ENCODE measurements at regions not wholly inside any gene's neighbourhood (a gene's known extent, or its start where the extent isn't known, plus 50 kb on each side); places are given as distances from the start of the nearest gene placed in this dataset.

DNA sequence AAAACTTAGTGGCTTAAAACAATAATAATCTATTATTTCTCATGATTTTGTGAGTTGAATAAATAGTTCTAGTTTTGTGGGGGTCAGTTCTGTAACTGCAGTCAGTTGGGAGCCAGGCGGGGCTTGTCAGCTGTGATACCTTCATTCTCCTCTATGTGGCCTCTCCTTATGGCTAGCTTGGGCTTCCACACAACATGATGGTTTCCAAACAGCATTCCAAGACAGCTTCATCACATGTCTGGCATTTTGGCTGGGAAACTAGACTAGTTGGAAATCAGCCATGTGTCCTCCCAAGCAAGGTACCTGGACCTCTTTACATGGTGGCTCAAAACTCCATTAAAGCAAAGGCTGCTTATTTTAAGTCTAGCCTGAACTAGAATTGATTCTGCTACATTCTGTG is 61.4 kb upstream of the RANBP3L start:
- TF ChIP-seq, protein P1, sequence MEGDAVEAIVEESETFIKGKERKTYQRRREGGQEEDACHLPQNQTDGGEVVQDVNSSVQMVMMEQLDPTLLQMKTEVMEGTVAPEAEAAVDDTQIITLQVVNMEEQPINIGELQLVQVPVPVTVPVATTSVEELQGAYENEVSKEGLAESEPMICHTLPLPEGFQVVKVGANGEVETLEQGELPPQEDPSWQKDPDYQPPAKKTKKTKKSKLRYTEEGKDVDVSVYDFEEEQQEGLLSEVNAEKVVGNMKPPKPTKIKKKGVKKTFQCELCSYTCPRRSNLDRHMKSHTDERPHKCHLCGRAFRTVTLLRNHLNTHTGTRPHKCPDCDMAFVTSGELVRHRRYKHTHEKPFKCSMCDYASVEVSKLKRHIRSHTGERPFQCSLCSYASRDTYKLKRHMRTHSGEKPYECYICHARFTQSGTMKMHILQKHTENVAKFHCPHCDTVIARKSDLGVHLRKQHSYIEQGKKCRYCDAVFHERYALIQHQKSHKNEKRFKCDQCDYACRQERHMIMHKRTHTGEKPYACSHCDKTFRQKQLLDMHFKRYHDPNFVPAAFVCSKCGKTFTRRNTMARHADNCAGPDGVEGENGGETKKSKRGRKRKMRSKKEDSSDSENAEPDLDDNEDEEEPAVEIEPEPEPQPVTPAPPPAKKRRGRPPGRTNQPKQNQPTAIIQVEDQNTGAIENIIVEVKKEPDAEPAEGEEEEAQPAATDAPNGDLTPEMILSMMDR (IDR thresholded peaks at IDR 0.05 in 4 of 5, conservative IDR thresholded peaks at IDR 0.05 in 1 of 5), result no peak
- no peak for TF ChIP-seq POLR2A (IDR thresholded peaks at IDR 0.05)
- ATAC-seq (no peak), DNase-seq (no peak)
- in situ Hi-C loops (cut with MboI; ENCODE audit: low sequenced_read_pairs in 4 of 4), result no loop called here
- intact Hi-C loops (cut with DNase I; ENCODE audit: low total_unique reads), result no loop called here
- H3K27ac ChIP-seq, result no peak overlapping the region
- H3K4me3 ChIP-seq, result no peak overlapping the region
- no peaks in the 10 kb centered on the region for H3K36me3 ChIP-seq
- H3K4me1 ChIP-seq, result no peaks in the 10 kb centered on the region
- H3K9me3 ChIP-seq, result no peaks in the 10 kb centered on the region
- H3K27me3 ChIP-seq, result no peaks in the 10 kb centered on the region

DNA sequence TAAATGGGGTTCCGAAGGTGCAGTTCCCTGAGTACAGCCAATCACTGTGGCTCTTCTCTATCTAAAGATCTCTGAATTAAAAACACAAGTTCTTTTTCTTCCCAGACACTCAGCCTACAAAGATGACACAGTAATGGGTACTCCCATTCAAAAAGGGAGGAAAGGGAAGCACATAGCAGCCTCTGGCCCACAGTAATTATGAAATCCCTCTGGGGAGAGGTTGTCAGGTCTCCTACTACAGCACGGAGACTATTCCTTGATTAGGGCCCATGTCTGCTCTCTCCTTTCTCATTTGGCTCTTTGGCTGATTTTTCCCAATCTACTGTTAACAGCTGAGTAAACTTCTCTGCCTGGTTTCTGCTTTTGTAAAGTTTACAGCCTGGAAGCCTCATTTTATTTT is 62.0 kb upstream of the RANBP3L start:
- intact Hi-C loops (cut with DNase I; ENCODE audit: low total_unique reads) (no loop called here), in situ Hi-C loops (cut with MboI; ENCODE audit: low sequenced_read_pairs in 4 of 4) (no loop called here)
- no peak for DNase-seq
- H3K4me3 ChIP-seq, result no peak overlapping the region
- H3K9me3 ChIP-seq, result no peaks in the 10 kb centered on the region
- H3K27ac ChIP-seq, result no peak overlapping the region
- TF ChIP-seq, protein P1 (IDR thresholded peaks at IDR 0.05 in 4 of 5, conservative IDR thresholded peaks at IDR 0.05 in 1 of 5), result no peak
- no peak for TF ChIP-seq POLR2A (IDR thresholded peaks at IDR 0.05)
- H3K4me1 ChIP-seq, result no peaks in the 10 kb centered on the region
- H3K27me3 ChIP-seq, result no peaks in the 10 kb centered on the region
- H3K36me3 ChIP-seq, result no peaks in the 10 kb centered on the region
- ATAC-seq, result no peak

DNA sequence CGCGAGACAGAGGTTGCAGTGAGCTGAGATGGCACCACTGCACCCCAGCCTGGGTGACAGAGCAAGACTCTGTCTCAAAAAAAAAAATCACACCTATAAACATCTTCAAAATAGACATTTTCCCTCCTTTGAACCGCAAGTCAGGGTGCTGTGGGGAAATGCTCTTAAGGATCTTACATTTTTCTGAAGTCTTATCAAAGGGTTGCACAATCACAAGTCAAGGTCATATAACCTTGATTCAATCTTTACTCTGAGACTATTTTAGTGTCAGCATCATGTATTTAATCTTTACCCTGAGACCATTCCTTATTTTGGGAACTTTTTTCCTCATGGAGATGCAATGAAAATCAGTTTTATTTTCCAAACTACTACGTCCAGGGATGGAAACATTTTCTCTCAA is 62.8 kb upstream of the RANBP3L start:
- no peaks in the 10 kb centered on the region for H3K4me1 ChIP-seq
- intact Hi-C loops (cut with DNase I; ENCODE audit: low total_unique reads) (no loop called here), in situ Hi-C loops (cut with MboI; ENCODE audit: low sequenced_read_pairs in 4 of 4) (no loop called here)
- no peak overlapping the region for H3K27ac ChIP-seq
- TF ChIP-seq, protein P1 (IDR thresholded peaks at IDR 0.05 in 4 of 5, conservative IDR thresholded peaks at IDR 0.05 in 1 of 5), result no peak
- no peak for TF ChIP-seq POLR2A (IDR thresholded peaks at IDR 0.05)
- no peaks in the 10 kb centered on the region for H3K36me3 ChIP-seq
- no peak for DNase-seq
- no peak for ATAC-seq
- H3K4me3 ChIP-seq, result no peak overlapping the region
- no peaks in the 10 kb centered on the region for H3K27me3 ChIP-seq
- no peaks in the 10 kb centered on the region for H3K9me3 ChIP-seq

DNA sequence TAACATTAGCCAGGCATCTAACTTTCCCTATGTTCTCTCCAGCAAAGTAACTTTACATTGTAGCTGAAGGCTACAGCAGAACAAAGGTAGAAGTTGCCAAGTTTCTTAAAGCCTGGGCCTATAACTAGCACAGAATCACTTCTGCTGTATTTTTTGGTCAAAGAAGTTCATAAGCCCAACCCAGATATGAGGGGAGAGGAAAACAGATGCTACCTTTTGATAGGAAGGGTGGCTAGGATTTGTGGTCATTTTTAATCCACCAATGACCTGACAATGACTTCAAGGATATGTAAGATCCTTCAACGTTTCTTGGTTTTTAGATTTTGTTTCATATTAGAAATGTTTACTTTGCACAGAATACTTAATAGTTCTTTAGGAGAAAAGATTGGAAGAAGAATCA is 64.2 kb upstream of the RANBP3L start:
- Histone ChIP-seq H3K36me3 (no peaks in the 10 kb centered on the region), H3K4me3 (no peak overlapping the region), H3K9me3 (no peaks in the 10 kb centered on the region), H3K27me3 (no peaks in the 10 kb centered on the region), H3K4me1 (no peaks in the 10 kb centered on the region), H3K27ac (no peak overlapping the region)
- TF ChIP-seq, protein P1 (IDR thresholded peaks at IDR 0.05 in 4 of 5, conservative IDR thresholded peaks at IDR 0.05 in 1 of 5), result no peak
- TF ChIP-seq POLR2A (IDR thresholded peaks at IDR 0.05), result no peak
- in situ Hi-C loops (cut with MboI; ENCODE audit: low sequenced_read_pairs in 4 of 4), result no loop called here
- intact Hi-C loops (cut with DNase I; ENCODE audit: low total_unique reads), result no loop called here
- ATAC-seq, result no peak
- DNase-seq, result no peak

DNA sequence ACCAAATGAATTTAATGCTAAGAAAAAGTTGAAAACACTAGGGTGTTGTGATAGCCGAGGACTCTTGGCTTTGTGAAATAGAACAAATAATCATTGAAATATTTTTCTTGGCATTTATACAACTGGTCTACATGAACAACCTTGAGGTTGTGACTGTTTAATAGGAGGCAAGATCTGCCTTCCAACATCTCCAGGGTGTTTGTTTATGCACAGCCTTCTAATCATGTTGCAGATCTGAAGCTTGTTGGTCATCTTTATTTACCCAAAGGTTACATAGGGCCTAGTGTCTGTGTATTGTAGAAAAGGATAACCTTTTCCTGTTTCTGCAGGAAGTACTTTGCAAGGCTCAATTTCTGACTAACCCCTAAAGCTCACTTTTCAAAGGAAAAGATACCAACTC is 65.2 kb upstream of the RANBP3L start:
- H3K27ac ChIP-seq, result no peak overlapping the region
- intact Hi-C loops (cut with DNase I; ENCODE audit: low total_unique reads) (no loop called here), in situ Hi-C loops (cut with MboI; ENCODE audit: low sequenced_read_pairs in 4 of 4) (no loop called here)
- TF ChIP-seq POLR2A (IDR thresholded peaks at IDR 0.05), result no peak
- TF ChIP-seq, protein P1 (IDR thresholded peaks at IDR 0.05 in 4 of 5, conservative IDR thresholded peaks at IDR 0.05 in 1 of 5), result no peak
- no peaks in the 10 kb centered on the region for H3K9me3 ChIP-seq
- H3K36me3 ChIP-seq, result no peaks in the 10 kb centered on the region
- no peaks in the 10 kb centered on the region for H3K27me3 ChIP-seq
- no peak overlapping the region for H3K4me3 ChIP-seq
- DNase-seq (no peak), ATAC-seq (no peak)
- no peaks in the 10 kb centered on the region for H3K4me1 ChIP-seq
